ENCODE measurements at regions not wholly inside any gene's neighbourhood (a gene's known extent, or its start where the extent isn't known, plus 50 kb on each side); places are given as distances from the start of the nearest gene placed in this dataset.

DNA sequence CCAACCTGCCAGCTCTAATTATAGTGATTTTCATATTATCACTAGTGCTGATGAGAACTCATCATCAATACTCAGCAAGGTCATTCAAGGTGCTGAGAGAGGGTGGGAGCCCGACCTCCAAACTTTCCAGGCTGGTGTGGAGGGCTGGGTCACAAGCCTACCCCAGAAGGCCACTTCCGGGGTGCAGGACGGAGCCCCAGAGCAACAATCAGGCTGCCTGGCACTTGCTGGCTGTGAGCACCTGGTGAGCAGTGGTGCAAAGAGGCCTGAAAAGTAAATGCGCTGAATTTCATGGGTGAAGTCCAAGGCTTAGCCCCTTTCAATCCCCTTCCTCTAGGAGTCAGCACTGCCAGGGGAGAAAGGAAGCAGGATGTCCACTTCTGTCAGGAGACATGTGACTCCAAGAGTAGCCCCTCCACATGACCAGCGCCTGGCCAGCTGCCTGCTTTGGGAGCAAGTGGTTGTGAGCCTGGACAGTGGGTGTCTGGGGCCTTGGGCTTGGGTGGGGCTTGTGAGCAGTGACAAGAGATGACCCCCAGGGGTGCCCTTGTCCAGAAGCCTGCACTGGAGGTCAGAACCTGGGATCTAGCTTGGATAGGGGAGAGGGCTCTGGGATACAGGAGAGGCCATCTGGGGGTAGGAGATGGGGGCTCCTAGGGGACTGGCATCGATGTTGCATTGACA is 165.0 kb upstream of the TLE3 start:
- TF ChIP-seq, protein P1, sequence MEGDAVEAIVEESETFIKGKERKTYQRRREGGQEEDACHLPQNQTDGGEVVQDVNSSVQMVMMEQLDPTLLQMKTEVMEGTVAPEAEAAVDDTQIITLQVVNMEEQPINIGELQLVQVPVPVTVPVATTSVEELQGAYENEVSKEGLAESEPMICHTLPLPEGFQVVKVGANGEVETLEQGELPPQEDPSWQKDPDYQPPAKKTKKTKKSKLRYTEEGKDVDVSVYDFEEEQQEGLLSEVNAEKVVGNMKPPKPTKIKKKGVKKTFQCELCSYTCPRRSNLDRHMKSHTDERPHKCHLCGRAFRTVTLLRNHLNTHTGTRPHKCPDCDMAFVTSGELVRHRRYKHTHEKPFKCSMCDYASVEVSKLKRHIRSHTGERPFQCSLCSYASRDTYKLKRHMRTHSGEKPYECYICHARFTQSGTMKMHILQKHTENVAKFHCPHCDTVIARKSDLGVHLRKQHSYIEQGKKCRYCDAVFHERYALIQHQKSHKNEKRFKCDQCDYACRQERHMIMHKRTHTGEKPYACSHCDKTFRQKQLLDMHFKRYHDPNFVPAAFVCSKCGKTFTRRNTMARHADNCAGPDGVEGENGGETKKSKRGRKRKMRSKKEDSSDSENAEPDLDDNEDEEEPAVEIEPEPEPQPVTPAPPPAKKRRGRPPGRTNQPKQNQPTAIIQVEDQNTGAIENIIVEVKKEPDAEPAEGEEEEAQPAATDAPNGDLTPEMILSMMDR (IDR thresholded peaks at IDR 0.05), result no peak
- TF ChIP-seq POLR2A (IDR thresholded peaks at IDR 0.05), result no peak
